ENCODE measurements at regions not wholly inside any gene's neighbourhood (a gene's known extent, or its start where the extent isn't known, plus 50 kb on each side); places are given as distances from the start of the nearest gene placed in this dataset.

- Mint-ChIP-seq H3K27me3 (ENCODE audit: low read depth in 3 of 3) (peaks cover 4 to 6% (median 5%) of the 10 kb centered on the region in 3 donors), H3K4me1 (no peaks in the 10 kb centered on the region), H3K27ac (no peak overlapping the region), H3K9me3 (no peaks in the 10 kb centered on the region), H3K4me3 (no peak overlapping the region), H3K36me3 (no peaks in the 10 kb centered on the region)
- no peak for DNase-seq
These were observed 281.4 kb upstream of the SLCO3A1 start for GRCh38 chr15:91572110-91572509.

- no peak for DNase-seq
- Mint-ChIP-seq H3K27ac (no peak overlapping the region), H3K4me3 (no peak overlapping the region), H3K36me3 (no peaks in the 10 kb centered on the region), H3K27me3 (ENCODE audit: low read depth in 3 of 3) (peaks cover 2 to 9% (median 7%) of the 10 kb centered on the region in 3 donors), H3K4me1 (no peaks in the 10 kb centered on the region), H3K9me3 (no peaks in the 10 kb centered on the region)
These were observed 277.4 kb upstream of the SLCO3A1 start for GRCh38 chr15:91576096-91576495.

GRCh38 chr15:91578511-91578910, 275.0 kb upstream of the SLCO3A1 start:
- no peaks in the 10 kb centered on the region for H3K36me3 Mint-ChIP-seq

GRCh38 chr15:91584895-91585294, 268.6 kb upstream of the SLCO3A1 start:
- peaks cover 0 to 8% (median 0%) of the 10 kb centered on the region in 6 donors for H3K9me3 Mint-ChIP-seq
- H3K27me3 Mint-ChIP-seq (ENCODE audit: low read depth in 3 of 3) = peaks cover 0 to 9% (median 9%) of the 10 kb centered on the region in 3 donors
- H3K4me1 Mint-ChIP-seq = no peaks in the 10 kb centered on the region
- no peak overlapping the region for H3K27ac Mint-ChIP-seq
- no peaks in the 10 kb centered on the region for H3K36me3 Mint-ChIP-seq
- H3K4me3 Mint-ChIP-seq = no peak overlapping the region
- DNase-seq = no peak

More at GRCh38 chr15:91578511-91578910, 275.0 kb upstream of the SLCO3A1 start:
- Mint-ChIP-seq H3K9me3 (peaks cover 0 to 4% (median 0%) of the 10 kb centered on the region in 6 donors), H3K27me3 (ENCODE audit: low read depth in 3 of 3) (peaks cover under 1 to 11% (median 6%) of the 10 kb centered on the region in 3 donors), H3K4me1 (no peaks in the 10 kb centered on the region), H3K27ac (no peak overlapping the region), H3K4me3 (no peak overlapping the region)
- DNase-seq = no peak

GRCh38 chr15:91586560-91586959, 266.9 kb upstream of the SLCO3A1 start:
- Mint-ChIP-seq H3K4me1 (no peaks in the 10 kb centered on the region), H3K36me3 (no peaks in the 10 kb centered on the region), H3K4me3 (no peak overlapping the region), H3K27ac (no peak overlapping the region), H3K9me3 (peaks cover 0 to 5% (median 0%) of the 10 kb centered on the region in 6 donors), H3K27me3 (ENCODE audit: low read depth in 3 of 3) (peaks cover 0 to 9% (median 4%) of the 10 kb centered on the region in 3 donors)
- no peak for DNase-seq

- Mint-ChIP-seq H3K27me3 (ENCODE audit: low read depth in 3 of 3) (peaks cover 0 to 2% (median 2%) of the 10 kb centered on the region in 3 donors), H3K4me3 (no peak overlapping the region), H3K4me1 (no peaks in the 10 kb centered on the region), H3K9me3 (peaks cover 0 to 3% (median 0%) of the 10 kb centered on the region in 6 donors), H3K27ac (no peak overlapping the region), H3K36me3 (no peaks in the 10 kb centered on the region)
- DNase-seq = no peak
These were observed 264.1 kb upstream of the SLCO3A1 start for GRCh38 chr15:91589360-91589759.

- no peak overlapping the region for H3K4me3 Mint-ChIP-seq
- H3K4me1 Mint-ChIP-seq = no peaks in the 10 kb centered on the region
- H3K36me3 Mint-ChIP-seq = no peaks in the 10 kb centered on the region
- H3K9me3 Mint-ChIP-seq = no peaks in the 10 kb centered on the region
- no peak for DNase-seq
- peaks cover 0 to 12% (median 5%) of the 10 kb centered on the region in 3 donors for H3K27me3 Mint-ChIP-seq (ENCODE audit: low read depth in 3 of 3)
- H3K27ac Mint-ChIP-seq = no peak overlapping the region
These were observed 260.9 kb upstream of the SLCO3A1 start for GRCh38 chr15:91592567-91592966.

GRCh38 chr15:91593067-91593466, 260.4 kb upstream of the SLCO3A1 start:
- H3K27ac Mint-ChIP-seq = no peak overlapping the region
- H3K27me3 Mint-ChIP-seq (ENCODE audit: low read depth in 3 of 3) = peaks cover under 1 to 14% (median 6%) of the 10 kb centered on the region in 3 donors

GRCh38 chr15:91593653-91594052, 259.9 kb upstream of the SLCO3A1 start:
- H3K27ac Mint-ChIP-seq = no peak overlapping the region
- H3K27me3 Mint-ChIP-seq (ENCODE audit: low read depth in 3 of 3) = peaks cover 2 to 17% (median 6%) of the 10 kb centered on the region in 3 donors
- no peaks in the 10 kb centered on the region for H3K4me1 Mint-ChIP-seq
- no peaks in the 10 kb centered on the region for H3K36me3 Mint-ChIP-seq
- no peak overlapping the region for H3K4me3 Mint-ChIP-seq
- no peak for DNase-seq
- no peaks in the 10 kb centered on the region for H3K9me3 Mint-ChIP-seq

More at GRCh38 chr15:91593067-91593466, 260.4 kb upstream of the SLCO3A1 start:
- DNase-seq = no peak
- no peaks in the 10 kb centered on the region for H3K36me3 Mint-ChIP-seq
- H3K9me3 Mint-ChIP-seq = no peaks in the 10 kb centered on the region
- H3K4me3 Mint-ChIP-seq = no peak overlapping the region
- no peaks in the 10 kb centered on the region for H3K4me1 Mint-ChIP-seq

- H3K27ac Mint-ChIP-seq = no peak overlapping the region
- peaks cover 2 to 17% (median 6%) of the 10 kb centered on the region in 3 donors for H3K27me3 Mint-ChIP-seq (ENCODE audit: low read depth in 3 of 3)
- DNase-seq = no peak
- no peaks in the 10 kb centered on the region for H3K36me3 Mint-ChIP-seq
- no peaks in the 10 kb centered on the region for H3K9me3 Mint-ChIP-seq
- no peak overlapping the region for H3K4me3 Mint-ChIP-seq
- no peaks in the 10 kb centered on the region for H3K4me1 Mint-ChIP-seq
These were observed 254.2 kb upstream of the SLCO3A1 start for GRCh38 chr15:91599261-91599660.

- Mint-ChIP-seq H3K4me1 (no peaks in the 10 kb centered on the region), H3K27me3 (ENCODE audit: low read depth in 3 of 3) (peaks cover 0 to 4% (median under 1%) of the 10 kb centered on the region in 3 donors), H3K36me3 (no peaks in the 10 kb centered on the region), H3K27ac (no peak overlapping the region), H3K9me3 (no peaks in the 10 kb centered on the region), H3K4me3 (no peak overlapping the region)
- DNase-seq = no peak
These were observed 250.0 kb upstream of the SLCO3A1 start for GRCh38 chr15:91603384-91604080.

- H3K4me3 Mint-ChIP-seq = no peak overlapping the region
These were observed 249.4 kb upstream of the SLCO3A1 start for GRCh38 chr15:91604122-91604521.

GRCh38 chr15:91605576-91605975, 247.9 kb upstream of the SLCO3A1 start:
- Mint-ChIP-seq H3K9me3 (no peaks in the 10 kb centered on the region), H3K27ac (no peak overlapping the region), H3K4me3 (no peak overlapping the region), H3K4me1 (no peaks in the 10 kb centered on the region), H3K36me3 (no peaks in the 10 kb centered on the region), H3K27me3 (ENCODE audit: low read depth in 3 of 3) (peaks cover 0 to 4% (median 0%) of the 10 kb centered on the region in 3 donors)
- no peak for DNase-seq

More at GRCh38 chr15:91604122-91604521, 249.4 kb upstream of the SLCO3A1 start:
- DNase-seq = no peak
- no peaks in the 10 kb centered on the region for H3K4me1 Mint-ChIP-seq
- H3K36me3 Mint-ChIP-seq = no peaks in the 10 kb centered on the region
- no peaks in the 10 kb centered on the region for H3K9me3 Mint-ChIP-seq
- no peak overlapping the region for H3K27ac Mint-ChIP-seq
- peaks cover 0 to 4% (median 0%) of the 10 kb centered on the region in 3 donors for H3K27me3 Mint-ChIP-seq (ENCODE audit: low read depth in 3 of 3)

GRCh38 chr15:91609231-91609630, 244.3 kb upstream of the SLCO3A1 start:
- Mint-ChIP-seq H3K9me3 (no peaks in the 10 kb centered on the region), H3K36me3 (no peaks in the 10 kb centered on the region), H3K4me3 (no peak overlapping the region), H3K27ac (no peak overlapping the region), H3K27me3 (ENCODE audit: low read depth in 3 of 3) (peaks cover 0 to 4% (median 0%) of the 10 kb centered on the region in 3 donors), H3K4me1 (no peaks in the 10 kb centered on the region)
- DNase-seq = no peak

- Mint-ChIP-seq H3K4me3 (no peak overlapping the region), H3K4me1 (no peaks in the 10 kb centered on the region), H3K9me3 (no peaks in the 10 kb centered on the region), H3K27ac (no peak overlapping the region), H3K36me3 (no peaks in the 10 kb centered on the region), H3K27me3 (ENCODE audit: low read depth in 3 of 3) (peaks cover 0 to 4% (median 0%) of the 10 kb centered on the region in 3 donors)
- DNase-seq = no peak
These were observed 243.5 kb upstream of the SLCO3A1 start for GRCh38 chr15:91609966-91610365.
